HL-60/S4 (cell line): ENCODE measurements at regions not wholly inside any gene's neighbourhood (a gene's known extent, or its start where the extent isn't known, plus 50 kb on each side); places are given as distances from the start of the nearest gene placed in this dataset.

Source experiments
- in situ Hi-C: fragments of 300-500 bp; cut with MboI; formaldehyde crosslinking; loops from 2 replicates; pipeline ENCODE4 v1.14.3; 2022; ENCODE audit warnings: low sequenced_read_pairs

- in situ Hi-C loops = no loop called here
These were observed 62.9 kb upstream of the IL17B start for GRCh38 chr5:149441986-149442385.

- in situ Hi-C loops = no loop called here
These were observed 62.2 kb upstream of the IL17B start for GRCh38 chr5:149441194-149441753.

DNA sequence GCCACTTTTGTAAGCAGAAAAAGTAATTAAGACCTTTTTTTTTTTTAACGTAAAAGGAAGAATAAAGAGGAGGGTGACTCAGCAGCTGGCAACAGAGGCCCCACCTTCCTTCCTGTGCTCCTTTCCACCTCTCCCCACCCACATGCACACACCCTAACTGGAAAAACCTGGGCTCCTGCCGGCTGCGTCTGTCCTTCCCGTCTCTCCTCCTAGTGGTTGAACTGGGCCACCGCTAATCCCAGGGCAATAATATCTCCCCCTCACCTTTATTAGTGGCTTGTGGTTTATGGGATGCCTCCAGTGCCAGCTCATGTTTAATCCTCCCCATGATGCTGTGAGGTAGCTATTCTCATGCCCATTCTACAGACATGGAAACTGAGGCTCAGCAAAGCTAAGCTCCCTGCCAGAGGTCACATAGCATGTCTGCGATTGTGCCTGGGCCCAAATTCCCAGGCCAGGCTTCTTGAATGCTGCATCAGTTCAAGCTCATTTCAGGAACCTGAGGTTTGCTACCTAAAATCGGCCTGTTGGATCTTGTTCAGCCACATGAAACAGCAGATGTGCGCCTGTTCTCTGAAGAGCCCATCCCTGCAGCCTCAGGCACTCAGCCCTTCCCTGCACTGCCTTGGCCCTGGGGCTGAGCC is 60.9 kb upstream of the IL17B start:
- in situ Hi-C loops = loop anchor here (10.0 kb wide), 2 partner anchors 55 to 125 kb away; no protein-coding TSS in a partner anchor

- in situ Hi-C loops = loop anchor here (10.0 kb wide), 2 partner anchors 54 to 124 kb away; no protein-coding TSS in a partner anchor
These were observed 59.6 kb upstream of the IL17B start for GRCh38 chr5:149438711-149439132.

GRCh38 chr5:149438281-149438680 is 59.2 kb upstream of the IL17B start:
- in situ Hi-C loops = loop anchor here (10.0 kb wide), 2 partner anchors 53 to 123 kb away; no protein-coding TSS in a partner anchor

- in situ Hi-C loops = loop anchor here (10.0 kb wide), 2 partner anchors 53 to 123 kb away; no protein-coding TSS in a partner anchor
These were observed 58.4 kb upstream of the IL17B start for GRCh38 chr5:149437391-149438040.

DNA sequence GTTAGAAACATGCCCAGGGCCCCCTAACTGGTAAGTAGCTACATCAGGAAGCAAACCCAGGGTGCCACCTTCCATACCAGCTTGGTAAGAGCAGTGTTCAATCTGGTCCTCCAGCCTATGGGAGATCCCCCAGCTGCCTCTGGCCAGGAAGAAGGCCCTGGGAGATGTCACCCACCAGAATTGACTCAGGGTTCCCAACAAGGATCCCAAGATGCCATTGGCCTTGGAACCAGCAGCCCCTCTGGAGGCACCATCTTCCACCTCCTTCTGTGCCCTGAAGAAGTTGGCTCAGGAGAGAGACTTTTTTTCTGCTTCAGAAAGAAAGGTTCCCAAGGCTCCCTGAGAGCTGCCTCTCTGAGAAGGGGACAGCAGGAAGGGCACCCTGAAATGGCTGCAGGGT is 56.6 kb upstream of the IL17B start:
- in situ Hi-C loops = loop anchor here (10.0 kb wide), 2 partner anchors 51 to 121 kb away; no protein-coding TSS in a partner anchor

- in situ Hi-C loops = loop anchor here (10.0 kb wide), 2 partner anchors 50 to 120 kb away; no protein-coding TSS in a partner anchor
These were observed 55.9 kb upstream of the IL17B start for GRCh38 chr5:149435015-149435376.

DNA sequence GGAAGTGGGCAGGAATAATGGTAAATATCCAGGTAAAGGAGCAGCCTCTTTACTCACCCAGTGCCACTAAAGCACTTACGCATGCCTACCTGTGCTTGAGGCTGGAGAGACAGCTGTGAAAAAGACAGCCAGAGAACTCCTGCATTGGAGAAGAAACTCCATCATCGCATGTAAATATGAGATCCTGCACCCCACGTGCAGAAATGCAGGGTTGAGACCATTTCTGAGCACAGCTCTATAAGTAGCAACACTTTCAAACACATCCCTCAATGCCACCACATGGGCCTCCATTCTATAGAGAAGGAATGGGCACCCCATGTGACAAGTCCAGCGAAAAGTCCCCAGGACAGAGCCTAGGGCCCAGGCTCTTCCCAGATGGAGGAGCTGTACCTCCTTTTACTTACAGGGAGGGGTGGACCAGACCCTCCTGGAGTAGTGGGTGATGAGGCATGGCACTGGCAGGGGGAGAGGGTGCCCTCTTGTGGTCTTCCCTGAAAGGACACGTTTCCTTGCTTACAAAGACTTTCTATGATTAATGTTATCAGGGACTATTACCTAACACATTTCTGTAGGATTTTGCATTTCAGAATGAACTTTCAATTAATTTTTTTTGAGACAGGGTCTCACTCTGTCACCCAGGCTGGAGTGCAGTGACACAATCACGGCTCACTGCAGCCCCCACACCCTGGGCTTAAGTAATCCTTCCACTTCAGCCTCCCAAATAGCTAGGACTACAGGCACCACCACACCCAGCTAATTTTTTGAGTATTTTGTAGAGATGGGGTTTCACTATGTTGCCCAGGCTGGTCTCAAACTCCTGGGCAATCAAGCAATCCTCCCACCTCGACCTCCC is 55.3 kb upstream of the IL17B start:
- in situ Hi-C loops = loop anchor here (10.0 kb wide), 2 partner anchors 50 to 120 kb away; no protein-coding TSS in a partner anchor

DNA sequence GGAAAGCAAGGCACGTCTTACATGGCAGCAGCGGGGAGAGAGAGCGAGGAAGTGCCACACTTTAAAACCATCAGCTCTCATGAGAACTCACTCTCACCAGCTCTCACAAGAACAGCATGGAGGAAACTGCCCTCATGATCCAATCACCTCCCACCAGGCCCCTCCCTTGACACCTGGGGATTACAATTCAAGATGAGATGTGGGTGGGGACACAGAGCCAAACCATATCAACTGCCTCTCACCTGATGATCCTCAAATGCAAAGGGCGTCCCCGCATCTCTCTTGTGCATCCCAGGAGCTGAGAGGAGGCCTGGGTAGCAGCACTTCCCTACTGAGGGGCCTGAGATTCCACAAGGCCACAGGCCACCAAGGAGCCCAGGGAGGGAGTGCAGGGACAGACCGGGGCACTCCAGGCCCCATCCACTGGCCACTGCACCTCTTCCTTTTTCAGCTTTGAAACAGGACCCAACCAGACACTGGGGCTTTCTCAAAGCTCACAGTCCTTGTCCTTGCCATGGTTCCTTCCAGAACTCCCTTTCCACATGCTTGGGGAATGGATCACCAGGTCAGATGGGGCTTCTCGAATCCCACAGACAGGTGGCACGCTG is 54.5 kb upstream of the IL17B start:
- in situ Hi-C loops = loop anchor here (10.0 kb wide), 2 partner anchors 49 to 119 kb away; no protein-coding TSS in a partner anchor

DNA sequence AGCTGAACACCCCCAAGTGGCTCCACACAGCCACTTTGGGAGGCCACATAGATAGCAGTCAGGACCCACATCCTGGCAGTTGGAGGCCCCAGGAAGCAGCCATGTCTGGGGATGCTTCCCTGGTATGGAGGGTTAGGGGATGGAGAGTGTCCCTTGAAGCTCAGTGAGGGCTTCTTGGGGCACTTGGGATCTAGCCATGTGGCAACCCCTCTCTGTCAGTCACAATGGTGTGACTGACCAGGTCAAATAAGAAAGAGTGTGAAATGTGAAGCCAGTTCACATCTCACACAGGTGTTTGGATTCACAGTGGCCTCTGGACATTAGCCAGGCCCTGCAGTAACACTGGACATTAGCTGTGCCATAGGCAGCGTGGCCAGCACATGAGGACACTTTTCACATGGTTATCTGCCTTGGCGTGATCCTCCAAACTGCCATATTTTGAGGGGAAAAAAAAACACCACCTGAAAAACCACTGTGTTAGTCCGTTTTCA is 53.9 kb upstream of the IL17B start:
- in situ Hi-C loops = loop anchor here (10.0 kb wide), 2 partner anchors 48 to 118 kb away; no protein-coding TSS in a partner anchor

DNA sequence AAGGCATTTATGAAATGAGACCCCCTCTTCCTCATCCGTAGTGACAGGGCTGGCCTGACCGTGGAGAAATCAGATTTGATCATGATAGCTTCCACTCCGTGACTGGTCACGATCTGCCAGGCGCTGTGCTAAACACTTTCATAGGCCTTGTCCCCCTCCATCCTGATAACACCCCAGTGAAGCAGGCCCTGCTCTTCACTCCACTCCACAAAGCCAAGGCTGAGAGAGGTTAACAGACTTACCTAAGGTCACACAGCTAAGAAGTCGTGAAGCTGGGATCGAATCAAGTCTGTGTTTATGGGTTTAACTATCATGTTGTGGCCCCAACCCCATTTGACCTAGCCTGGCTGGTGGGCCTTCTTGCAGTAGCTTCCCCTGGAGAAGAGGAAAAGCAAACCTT is 53.3 kb upstream of the IL17B start:
- in situ Hi-C loops = loop anchor here (10.0 kb wide), 2 partner anchors 48 to 118 kb away; no protein-coding TSS in a partner anchor

GRCh38 chr5:149429839-149430721 is 51.0 kb upstream of the IL17B start:
- in situ Hi-C loops = loop anchor here (10.0 kb wide), 2 partner anchors 45 to 115 kb away; no protein-coding TSS in a partner anchor
